ENCODE measurements at regions not wholly inside any gene's neighbourhood (a gene's known extent, or its start where the extent isn't known, plus 50 kb on each side); places are given as distances from the start of the nearest gene placed in this dataset.
"Not testable (repeated sequence)": the region's sequence is repeated elsewhere in the genome, so short reads cannot be mapped to it uniquely, and the experiment has no call there.

GRCh38 chr2:238599549-238600505, 173.1 kb downstream of the ASB1 start:
- no peaks in the 10 kb centered on the region for H3K36me3 Mint-ChIP-seq (ENCODE audit: low read depth)
- H3K4me3 Mint-ChIP-seq: no peak overlapping the region
- H3K9me3 Mint-ChIP-seq: peaks cover 19% of the 10 kb centered on the region
- H3K27me3 Mint-ChIP-seq: peaks cover 11% of the 10 kb centered on the region
- intact Hi-C loops (cut with micrococcal nuclease): no loop called here
- no peak overlapping the region for H3K27ac Mint-ChIP-seq
- H3K4me1 Mint-ChIP-seq (ENCODE audit: low read depth): no peaks in the 10 kb centered on the region

- peaks cover 11% of the 10 kb centered on the region for H3K27me3 Mint-ChIP-seq
- intact Hi-C loops (cut with micrococcal nuclease): no loop called here
Observed at GRCh38 chr2:238600506-238601432, 174.0 kb downstream of the ASB1 start.

GRCh38 chr2:238601433-238602222, 174.9 kb downstream of the ASB1 start:
- no peaks in the 10 kb centered on the region for H3K4me1 Mint-ChIP-seq (ENCODE audit: low read depth)
- H3K36me3 Mint-ChIP-seq (ENCODE audit: low read depth): no peaks in the 10 kb centered on the region
- H3K4me3 Mint-ChIP-seq: no peak overlapping the region
- peaks cover 19% of the 10 kb centered on the region for H3K9me3 Mint-ChIP-seq
- H3K27me3 Mint-ChIP-seq: peaks cover 11% of the 10 kb centered on the region
- H3K27ac Mint-ChIP-seq: no peak overlapping the region
- intact Hi-C loops (cut with micrococcal nuclease): no loop called here

More at GRCh38 chr2:238600506-238601432, 174.0 kb downstream of the ASB1 start:
- Mint-ChIP-seq H3K9me3 (peaks cover 19% of the 10 kb centered on the region), H3K4me1 (ENCODE audit: low read depth) (no peaks in the 10 kb centered on the region), H3K36me3 (ENCODE audit: low read depth) (no peaks in the 10 kb centered on the region), H3K27ac (no peak overlapping the region), H3K4me3 (no peak overlapping the region)

GRCh38 chr2:238602223-238602960, 175.7 kb downstream of the ASB1 start:
- Mint-ChIP-seq H3K27me3 (peaks cover 11% of the 10 kb centered on the region), H3K9me3 (peaks cover 19% of the 10 kb centered on the region), H3K27ac (no peak overlapping the region), H3K4me3 (no peak overlapping the region), H3K4me1 (ENCODE audit: low read depth) (no peaks in the 10 kb centered on the region), H3K36me3 (ENCODE audit: low read depth) (no peaks in the 10 kb centered on the region)
- intact Hi-C loops (cut with micrococcal nuclease): no loop called here

- peaks cover 8% of the 10 kb centered on the region for H3K27me3 Mint-ChIP-seq
- H3K4me3 Mint-ChIP-seq: no peak overlapping the region
- H3K4me1 Mint-ChIP-seq (ENCODE audit: low read depth): no peaks in the 10 kb centered on the region
- no peaks in the 10 kb centered on the region for H3K36me3 Mint-ChIP-seq (ENCODE audit: low read depth)
- H3K9me3 Mint-ChIP-seq: peaks cover 19% of the 10 kb centered on the region
- H3K27ac Mint-ChIP-seq: no peak overlapping the region
- intact Hi-C loops (cut with micrococcal nuclease): no loop called here
Observed at GRCh38 chr2:238603596-238603995, 176.9 kb downstream of the ASB1 start.

GRCh38 chr2:238606311-238606710, 179.6 kb downstream of the ASB1 start:
- Mint-ChIP-seq H3K4me1 (ENCODE audit: low read depth) (no peaks in the 10 kb centered on the region), H3K36me3 (ENCODE audit: low read depth) (no peaks in the 10 kb centered on the region), H3K9me3 (peaks cover 19% of the 10 kb centered on the region), H3K27me3 (peaks cover 8% of the 10 kb centered on the region), H3K4me3 (no peak overlapping the region), H3K27ac (no peak overlapping the region)
- intact Hi-C loops (cut with micrococcal nuclease): no loop called here

GRCh38 chr2:238613610-238614009, 186.9 kb downstream of the ASB1 start:
- H3K27me3 Mint-ChIP-seq: no peaks in the 10 kb centered on the region
- H3K27ac Mint-ChIP-seq: no peak overlapping the region
- intact Hi-C loops (cut with micrococcal nuclease): loop anchor here (10.0 kb wide), 1 partner anchor 99 kb away; no protein-coding TSS in a partner anchor
- H3K4me1 Mint-ChIP-seq (ENCODE audit: low read depth): no peaks in the 10 kb centered on the region
- no peaks in the 10 kb centered on the region for H3K36me3 Mint-ChIP-seq (ENCODE audit: low read depth)
- H3K9me3 Mint-ChIP-seq: no peaks in the 10 kb centered on the region
- H3K4me3 Mint-ChIP-seq: no peak overlapping the region

- intact Hi-C loops (cut with micrococcal nuclease): loop anchor here (10.0 kb wide), 1 partner anchor 100 kb away; no protein-coding TSS in a partner anchor
- no peaks in the 10 kb centered on the region for H3K27me3 Mint-ChIP-seq
- no peaks in the 10 kb centered on the region for H3K36me3 Mint-ChIP-seq (ENCODE audit: low read depth)
- no peak overlapping the region for H3K27ac Mint-ChIP-seq
- no peaks in the 10 kb centered on the region for H3K9me3 Mint-ChIP-seq
- no peak overlapping the region for H3K4me3 Mint-ChIP-seq
- no peaks in the 10 kb centered on the region for H3K4me1 Mint-ChIP-seq (ENCODE audit: low read depth)
Observed at GRCh38 chr2:238614376-238614775, 187.6 kb downstream of the ASB1 start.

- H3K4me1 Mint-ChIP-seq (ENCODE audit: low read depth): no peaks in the 10 kb centered on the region
- intact Hi-C loops (cut with micrococcal nuclease): loop anchor here (10.0 kb wide), 1 partner anchor 100 kb away; no protein-coding TSS in a partner anchor
- no peaks in the 10 kb centered on the region for H3K36me3 Mint-ChIP-seq (ENCODE audit: low read depth)
- H3K27me3 Mint-ChIP-seq: peaks cover 1% of the 10 kb centered on the region
- H3K4me3 Mint-ChIP-seq: no peak overlapping the region
- H3K27ac Mint-ChIP-seq: no peak overlapping the region
- H3K9me3 Mint-ChIP-seq: no peaks in the 10 kb centered on the region
Observed at GRCh38 chr2:238615187-238615586, 188.5 kb downstream of the ASB1 start.

- no peak overlapping the region for H3K27ac Mint-ChIP-seq
- intact Hi-C loops (cut with micrococcal nuclease): loop anchor here (10.0 kb wide), 1 partner anchor 102 kb away; no protein-coding TSS in a partner anchor
- no peak overlapping the region for H3K4me3 Mint-ChIP-seq
- H3K27me3 Mint-ChIP-seq: peaks cover 9% of the 10 kb centered on the region
- H3K4me1 Mint-ChIP-seq (ENCODE audit: low read depth): no peaks in the 10 kb centered on the region
- no peaks in the 10 kb centered on the region for H3K9me3 Mint-ChIP-seq
- H3K36me3 Mint-ChIP-seq (ENCODE audit: low read depth): no peaks in the 10 kb centered on the region
Observed at GRCh38 chr2:238616681-238617080, 190.0 kb downstream of the ASB1 start.

- H3K27me3 Mint-ChIP-seq: peaks cover 15% of the 10 kb centered on the region
- H3K36me3 Mint-ChIP-seq (ENCODE audit: low read depth); H3K27ac Mint-ChIP-seq; H3K4me1 Mint-ChIP-seq (ENCODE audit: low read depth); H3K9me3 Mint-ChIP-seq; H3K4me3 Mint-ChIP-seq: not testable (repeated sequence)
- intact Hi-C loops (cut with micrococcal nuclease): loop anchor here (10.0 kb wide), 1 partner anchor 104 kb away; no protein-coding TSS in a partner anchor
Observed at GRCh38 chr2:238618494-238619283, 192.0 kb downstream of the ASB1 start.

- Mint-ChIP-seq H3K9me3 (no peaks in the 10 kb centered on the region), H3K36me3 (ENCODE audit: low read depth) (no peaks in the 10 kb centered on the region), H3K4me3 (no peak overlapping the region), H3K27me3 (peaks cover 5% of the 10 kb centered on the region), H3K4me1 (ENCODE audit: low read depth) (no peaks in the 10 kb centered on the region), H3K27ac (no peak overlapping the region)
- intact Hi-C loops (cut with micrococcal nuclease): loop anchor here (10.0 kb wide), 1 partner anchor 253 kb away; no protein-coding TSS in a partner anchor
Observed at GRCh38 chr2:238627899-238628298, 201.2 kb downstream of the ASB1 start.
